GM13976 (cell line): ENCODE measurements at regions not wholly inside any gene's neighbourhood (a gene's known extent, or its start where the extent isn't known, plus 50 kb on each side); places are given as distances from the start of the nearest gene placed in this dataset.

ENCODE experiments used
- DNase-seq: peaks from one replicate; pipeline ENCODE4 v3.0.0; 2012; ENCODE audit warnings: low spot score
- CTCF ChIP-seq: IDR thresholded peaks from 2 replicates; pipeline ENCODE4 v1.5.1; 2012; ENCODE audit warnings: borderline replicate concordance, mild to moderate bottlenecking; ENCODE audit not compliant: insufficient read depth; ENCODE audit errors: extremely low read depth, missing control alignments, control extremely low read depth
- in situ Hi-C: fragments of 300-500 bp; cut with MboI; formaldehyde crosslinking; loops from one replicate; pipeline ENCODE4 v1.12.0; 2022; ENCODE audit warnings: low sequenced_read_pairs, mixed read lengths, inconsistent platforms; ENCODE audit not compliant: unreplicated experiment

GRCh38 chr6:112835078-112835477 lies 487.9 kb downstream of the RFPL4B start:
- TF ChIP-seq CTCF: no peak
- DNase-seq: no peak
- in situ Hi-C loops: no loop called here

- TF ChIP-seq CTCF: no peak
- DNase-seq: no peak
- in situ Hi-C loops: no loop called here
Measured at GRCh38 chr6:112839525-112839961, 492.4 kb downstream of the RFPL4B start.

GRCh38 chr6:112841553-112842329 lies 494.6 kb downstream of the RFPL4B start:
- no peak for DNase-seq
- in situ Hi-C loops: no loop called here
- no peak for TF ChIP-seq CTCF

GRCh38 chr6:112842330-112842685 lies 495.2 kb downstream of the RFPL4B start:
- no peak for DNase-seq
- in situ Hi-C loops: no loop called here
- TF ChIP-seq CTCF: no peak

GRCh38 chr6:112846681-112847080 lies 499.6 kb downstream of the RFPL4B start:
- TF ChIP-seq CTCF: no peak
- in situ Hi-C loops: no loop called here
- DNase-seq: no peak

GRCh38 chr6:112851146-112851545 lies 504.0 kb downstream of the RFPL4B start:
- no peak for TF ChIP-seq CTCF
- DNase-seq: no peak
- in situ Hi-C loops: no loop called here
